Islet precursor cell (in vitro differentiated cells): ENCODE measurements at regions not wholly inside any gene's neighbourhood (a gene's known extent, or its start where the extent isn't known, plus 50 kb on each side); places are given as distances from the start of the nearest gene placed in this dataset.

Experiments used
- DNase-seq: peaks from one replicate; pipeline ENCODE4 v3.0.0-alpha.2; 2018

DNA sequence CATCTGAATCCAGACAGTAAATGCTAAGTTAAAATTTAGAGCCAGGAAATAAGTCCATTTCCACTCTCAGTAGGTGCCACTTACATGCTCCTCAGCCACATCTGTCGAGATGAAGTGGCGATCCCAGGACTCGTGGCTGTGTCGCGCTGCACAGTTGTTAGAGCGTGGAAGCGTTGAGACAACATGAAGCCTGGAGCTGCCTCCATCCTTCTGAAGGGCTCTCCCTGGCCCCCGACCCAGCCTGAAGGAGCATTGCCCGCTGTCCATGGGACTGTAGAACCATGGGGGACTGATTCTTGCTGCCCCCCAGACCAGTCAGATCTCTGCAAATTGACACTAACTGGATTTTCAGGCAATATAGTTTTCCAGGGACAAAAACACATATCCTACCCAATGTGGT is 58.9 kb downstream of the IRX1 start:
- peak; percentile 36 for DNase-seq

DNA sequence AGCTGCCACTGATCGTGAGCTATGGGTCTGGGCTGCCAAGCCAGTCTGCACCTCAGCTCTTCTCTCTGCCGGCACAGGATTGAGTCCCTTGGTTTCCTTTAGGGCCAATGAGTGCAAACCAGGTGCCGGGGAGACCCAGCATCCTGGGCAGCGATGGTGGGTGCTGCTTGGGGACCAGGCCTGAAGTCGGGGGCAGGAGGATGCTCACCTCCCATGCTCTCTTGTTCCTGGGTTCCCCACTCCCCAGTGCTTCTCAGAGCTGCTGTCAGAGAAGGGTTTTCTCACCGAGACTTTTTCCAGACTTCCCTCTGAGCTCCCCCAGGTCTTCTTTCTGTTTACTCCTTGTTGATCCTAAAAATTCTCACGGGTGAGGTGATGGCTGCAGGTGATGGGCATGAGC is 61.2 kb downstream of the IRX1 start:
- no peak for DNase-seq

DNA sequence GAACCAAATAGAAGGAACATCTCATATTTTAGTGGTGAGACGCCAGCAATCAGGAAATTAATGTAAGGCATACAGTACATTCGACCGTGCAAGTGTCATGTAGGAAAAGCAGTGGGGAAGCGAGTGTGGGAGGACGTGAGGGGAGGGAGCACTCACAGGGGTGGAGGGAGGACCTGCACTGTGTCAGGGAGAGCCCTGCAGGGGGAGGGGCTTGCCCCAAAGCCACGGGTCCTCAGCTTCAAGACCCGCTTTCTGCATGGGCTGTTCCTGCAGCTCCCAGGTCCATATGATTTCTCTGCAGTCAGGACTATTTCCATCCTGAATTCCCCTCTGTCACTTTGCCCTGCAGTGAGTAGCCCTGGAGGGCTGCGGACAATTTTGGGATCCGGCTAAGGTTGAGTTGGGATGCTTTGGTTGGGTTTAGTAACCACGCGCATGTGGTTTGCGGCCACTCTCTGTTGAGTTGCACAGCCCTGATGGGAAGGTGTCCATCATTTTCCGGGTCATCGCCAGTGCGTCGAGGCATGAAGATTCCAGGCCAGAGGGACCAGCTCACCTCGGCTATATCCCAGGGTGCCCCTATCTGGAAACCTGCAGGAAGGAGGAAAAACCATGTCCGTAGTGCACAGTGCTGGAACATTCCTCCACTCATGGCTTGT is 61.9 kb downstream of the IRX1 start:
- peak; percentile 34 for DNase-seq

DNA sequence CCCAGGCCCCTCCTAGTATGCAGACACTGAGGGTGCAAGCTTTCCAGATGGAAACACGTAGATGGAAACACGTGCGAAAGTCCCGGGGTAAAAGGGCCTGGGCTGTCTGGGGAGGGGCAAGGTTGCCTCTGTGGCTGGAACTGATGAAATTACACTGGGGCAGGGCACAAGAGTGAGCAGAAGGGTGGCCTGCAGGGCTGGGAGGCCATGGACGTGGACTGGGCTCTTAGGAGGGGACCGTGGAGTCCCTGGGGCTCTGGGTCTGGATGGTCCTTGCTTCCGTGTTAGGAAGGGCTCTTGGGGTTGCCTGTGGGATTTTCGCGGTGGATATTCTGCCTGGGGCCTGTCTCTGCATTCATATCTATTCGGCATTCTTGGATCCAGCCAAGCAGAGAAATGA is 63.3 kb downstream of the IRX1 start:
- DNase-seq: peak; percentile 29

DNA sequence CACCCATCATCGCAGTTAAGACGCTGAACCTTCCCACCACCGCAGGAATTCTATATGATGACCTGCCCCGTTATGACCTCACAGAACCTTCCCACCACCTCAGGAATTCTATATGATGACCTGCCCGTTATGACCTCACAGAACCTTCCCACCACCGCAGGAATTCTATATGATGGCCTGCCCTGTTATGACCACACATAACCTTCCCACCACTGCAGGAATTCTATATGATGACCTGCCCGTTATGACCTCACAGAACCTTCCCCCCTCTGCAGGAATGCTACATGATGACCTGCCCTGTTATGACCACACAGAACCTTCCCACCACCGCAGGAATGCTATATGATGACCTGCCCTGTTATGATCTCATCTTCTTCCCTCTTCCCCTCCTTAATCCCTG is 64.3 kb downstream of the IRX1 start:
- no peak for DNase-seq

DNA sequence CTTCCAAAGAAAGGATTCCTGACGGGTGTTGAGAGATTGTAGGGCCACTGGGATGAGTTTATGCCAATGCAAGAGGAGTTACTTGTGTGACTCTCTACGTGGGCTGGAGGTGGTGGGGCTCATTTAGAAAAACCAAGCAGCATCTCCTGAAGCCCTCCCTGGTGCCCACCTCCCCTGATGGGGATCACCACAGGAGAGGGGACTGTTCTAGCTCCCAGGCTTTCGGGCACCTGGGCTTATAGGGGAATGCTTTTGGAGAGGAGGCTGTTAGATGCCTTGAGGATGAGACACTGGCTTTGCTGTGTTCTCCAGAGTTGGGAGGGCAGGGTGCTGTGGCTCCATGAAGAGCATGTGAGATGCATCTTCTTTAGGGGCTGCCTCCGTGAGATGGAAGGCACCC is 65.0 kb downstream of the IRX1 start:
- no peak for DNase-seq

DNA sequence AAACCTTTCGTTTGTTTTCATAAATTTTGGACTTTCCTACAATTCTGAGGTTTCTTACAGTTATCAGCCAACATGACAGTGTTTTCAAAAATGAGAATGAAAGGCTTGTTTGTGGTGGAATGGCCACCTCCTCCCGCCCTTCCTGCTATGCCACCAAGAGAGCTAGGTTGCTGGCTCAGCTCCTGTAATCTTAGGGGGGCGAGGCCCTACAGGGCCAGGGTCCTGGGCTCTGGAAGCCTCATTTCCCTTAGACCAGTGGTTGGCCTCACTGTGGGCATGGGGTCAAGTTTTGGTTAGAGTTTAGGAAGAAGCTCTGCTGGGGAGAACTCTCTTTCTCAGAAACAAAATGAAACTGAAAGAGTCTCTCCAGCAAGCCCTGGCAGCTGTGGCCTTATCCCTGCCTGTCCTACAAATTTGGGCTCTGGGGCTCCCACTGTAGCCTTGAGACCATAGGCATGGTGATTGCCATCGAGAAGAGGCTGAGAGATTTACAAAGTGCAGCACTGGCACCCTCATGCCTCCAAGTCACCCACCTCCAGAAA is 66.2 kb downstream of the IRX1 start:
- DNase-seq: no peak

DNA sequence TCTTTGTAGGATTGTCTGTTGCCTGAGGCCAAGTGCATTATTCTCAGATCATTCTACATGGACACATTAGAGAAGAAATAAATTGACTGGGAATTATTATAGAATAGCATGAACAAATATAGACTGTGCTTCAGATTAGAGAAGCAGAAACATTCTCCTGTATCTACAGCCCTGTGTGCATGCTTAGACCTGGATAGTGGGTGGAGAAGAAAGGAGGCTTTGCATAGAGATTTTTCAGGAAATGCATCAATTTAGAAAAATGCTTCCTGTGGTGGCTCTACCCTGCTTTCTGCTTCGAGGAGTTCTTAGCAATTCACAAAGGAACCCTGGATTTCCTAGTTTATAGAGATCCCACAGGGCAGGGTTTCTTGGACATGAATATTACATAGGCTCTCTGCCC is 66.7 kb downstream of the IRX1 start:
- DNase-seq: no peak

DNA sequence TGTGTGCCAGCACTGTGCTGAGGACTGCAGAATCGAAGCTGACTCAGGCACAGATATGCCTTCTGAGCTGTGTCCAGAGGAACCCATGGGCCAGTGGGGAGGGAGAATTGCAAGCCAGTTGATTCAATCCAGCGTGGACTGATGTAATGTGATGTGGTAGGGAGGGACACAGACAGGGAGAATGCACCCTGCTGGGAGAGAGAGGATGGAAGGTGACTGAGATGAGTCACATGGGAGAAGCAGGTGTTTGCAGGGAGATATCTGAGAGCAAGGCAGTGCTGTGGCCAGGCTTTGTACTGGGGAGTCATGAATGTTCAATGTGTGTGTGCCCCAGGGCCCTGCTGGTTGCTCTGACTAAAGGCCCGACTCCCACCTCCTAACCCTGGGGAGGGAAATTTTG is 75.7 kb downstream of the IRX1 start:
- DNase-seq: no peak

DNA sequence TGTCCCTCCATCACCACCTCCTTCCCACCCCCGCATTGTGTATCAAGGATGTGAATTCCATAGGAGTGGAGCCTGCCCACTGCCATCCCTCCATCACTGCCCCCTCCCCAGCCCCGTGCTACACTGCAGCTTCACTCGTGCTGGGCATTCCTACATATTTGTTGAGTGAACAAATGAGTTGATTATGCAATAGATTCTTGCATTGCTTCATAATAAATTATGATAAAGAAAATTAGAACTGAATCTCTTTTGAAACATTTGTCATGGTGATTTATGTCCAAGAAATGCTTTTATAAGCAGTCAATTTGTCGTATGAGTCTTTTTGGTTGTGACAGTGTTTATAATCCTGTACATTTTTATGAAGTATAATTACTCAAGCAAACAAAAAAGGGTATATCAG is 83.2 kb downstream of the IRX1 start:
- DNase-seq: no peak

DNA sequence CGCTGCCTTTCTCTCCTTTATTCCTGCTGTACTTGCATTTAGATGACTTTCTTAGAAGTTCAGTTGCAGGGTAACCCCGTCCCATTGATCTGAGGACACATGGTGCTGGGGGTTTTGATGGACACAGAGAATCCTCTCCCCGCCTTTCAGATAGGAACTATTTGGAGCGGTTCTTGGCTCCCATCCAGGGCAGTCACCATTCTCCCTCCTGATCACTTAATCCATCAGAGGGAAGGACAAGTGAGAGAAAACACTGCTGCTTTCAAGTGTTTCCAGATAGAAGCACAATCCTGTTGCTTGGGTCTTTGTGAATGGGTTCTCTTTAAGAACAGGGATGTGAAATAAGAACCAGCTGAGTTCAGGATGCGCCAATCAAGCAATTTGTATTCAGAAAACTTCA is 85.2 kb downstream of the IRX1 start:
- no peak for DNase-seq

DNA sequence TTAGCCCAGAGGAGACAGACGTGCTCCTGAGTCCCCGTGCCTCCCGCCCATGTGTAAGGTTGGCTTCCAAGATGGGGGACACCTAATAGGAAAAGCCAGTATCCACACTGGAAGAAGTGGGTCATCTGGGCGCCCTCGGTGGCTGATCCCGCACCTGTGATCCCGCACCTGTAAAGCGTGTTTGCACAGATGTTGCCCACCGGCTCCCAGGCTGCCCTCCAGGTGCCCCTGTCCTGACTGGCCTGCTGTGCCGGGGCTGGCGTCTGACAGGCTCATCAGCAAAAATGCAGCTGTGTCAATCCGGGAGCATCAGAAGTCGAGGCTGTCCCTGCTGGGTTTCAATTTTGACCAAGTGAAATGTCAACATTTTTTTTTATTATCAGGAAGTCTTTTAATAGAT is 88.5 kb downstream of the IRX1 start:
- DNase-seq: no peak

DNA sequence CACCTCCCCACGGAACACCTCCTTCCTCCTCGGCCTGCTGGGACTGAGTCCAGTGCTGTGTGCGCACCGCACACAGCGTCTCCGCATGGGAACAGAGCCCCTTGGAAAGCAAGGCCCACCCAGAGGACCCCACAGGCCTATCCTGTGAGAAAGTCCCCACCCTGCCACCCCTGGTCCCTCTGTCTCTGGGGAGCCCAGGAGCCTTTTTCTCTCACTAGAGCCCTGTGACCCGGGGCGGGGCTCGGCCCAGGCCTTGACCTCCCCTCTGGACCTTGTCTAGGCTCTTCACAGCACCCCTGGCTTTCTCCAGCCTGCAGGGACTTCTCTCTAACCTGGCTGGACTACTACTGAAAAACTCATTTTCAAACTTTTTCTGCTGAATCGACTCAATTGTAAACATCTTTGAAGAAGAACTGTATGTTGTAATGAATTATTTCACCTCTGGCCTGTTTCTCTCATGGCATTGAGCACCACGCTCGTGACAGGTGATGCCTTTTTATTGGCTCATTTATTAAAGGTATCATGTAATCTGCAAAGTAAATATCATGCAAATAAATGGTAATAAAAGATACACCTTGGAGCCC is 89.2 kb downstream of the IRX1 start:
- DNase-seq: no peak

DNA sequence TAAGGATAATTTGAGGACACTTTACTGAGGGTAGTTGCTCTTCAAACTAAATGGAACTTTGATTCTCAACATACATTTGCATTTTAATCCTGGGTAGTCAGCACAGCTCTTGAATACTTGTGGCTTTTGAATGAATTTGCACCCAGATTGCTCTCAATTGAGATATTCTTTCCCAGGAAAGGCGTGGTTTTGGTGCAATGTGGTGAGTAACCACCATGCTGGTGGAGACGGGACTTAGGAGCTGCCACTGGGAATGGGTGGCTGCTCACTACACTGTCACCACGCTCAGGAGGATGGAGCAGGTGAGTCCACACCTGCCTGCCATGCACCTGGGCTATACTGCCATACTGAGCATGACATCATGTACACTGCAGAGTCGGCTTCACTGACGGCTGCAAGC is 99.2 kb downstream of the IRX1 start:
- DNase-seq: no peak

DNA sequence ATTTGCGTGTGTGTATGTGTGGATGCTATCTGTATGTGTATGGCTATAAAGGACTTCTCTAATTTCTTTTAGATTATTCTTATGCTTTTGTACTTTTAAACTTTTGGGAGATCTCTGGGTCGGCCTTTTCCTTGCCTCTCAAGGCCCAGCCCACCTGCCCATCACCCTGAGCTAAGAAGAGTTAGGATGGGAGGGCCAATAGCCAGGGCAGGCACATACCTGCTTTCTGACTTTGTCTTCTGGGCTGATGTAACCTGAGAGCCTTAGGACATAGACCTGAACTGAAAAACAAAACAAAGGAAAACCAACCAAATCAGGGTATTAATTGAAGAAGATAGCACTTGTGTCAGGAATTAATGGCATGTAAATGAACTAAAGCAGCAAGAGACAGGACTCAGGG is 100.2 kb downstream of the IRX1 start:
- no peak for DNase-seq

DNA sequence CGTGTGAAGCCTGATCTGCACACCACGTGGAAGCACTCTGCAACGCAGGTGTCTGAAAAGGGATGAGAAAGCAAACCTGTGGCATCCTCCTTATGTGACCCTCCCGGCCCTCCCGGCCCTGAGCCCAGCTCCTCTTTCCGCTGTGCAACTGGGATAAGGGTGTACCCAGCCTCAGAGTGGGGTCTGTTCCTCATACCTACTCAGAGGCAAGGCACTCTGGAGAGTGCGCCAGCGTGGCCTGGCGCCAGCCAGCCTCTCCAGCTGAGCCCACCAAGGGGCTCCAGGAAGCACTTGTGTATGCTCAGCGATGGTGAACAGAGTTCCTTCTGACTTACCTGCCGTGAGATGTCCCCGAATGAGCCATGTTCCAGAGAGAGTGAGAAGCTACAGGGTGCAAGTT is 102.8 kb downstream of the IRX1 start:
- DNase-seq: no peak

DNA sequence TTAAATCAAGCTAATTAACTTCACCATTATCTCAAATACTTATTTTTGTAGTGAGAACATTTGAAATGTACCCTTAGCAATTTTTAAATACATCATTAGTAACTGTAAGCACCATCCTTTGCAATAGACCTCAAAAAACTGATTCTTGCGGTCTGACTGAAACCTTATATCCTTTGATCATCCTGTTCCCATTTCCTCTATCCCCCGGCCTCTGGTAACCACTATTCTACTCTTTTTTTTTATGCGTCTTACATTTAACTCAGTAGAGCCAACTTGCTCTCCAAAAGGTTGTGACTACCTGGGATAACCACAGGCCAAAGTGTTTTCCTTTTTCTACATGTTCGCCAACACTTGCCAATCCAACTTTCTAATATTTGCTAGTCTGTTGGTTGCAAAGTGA is 106.1 kb downstream of the IRX1 start:
- no peak for DNase-seq

DNA sequence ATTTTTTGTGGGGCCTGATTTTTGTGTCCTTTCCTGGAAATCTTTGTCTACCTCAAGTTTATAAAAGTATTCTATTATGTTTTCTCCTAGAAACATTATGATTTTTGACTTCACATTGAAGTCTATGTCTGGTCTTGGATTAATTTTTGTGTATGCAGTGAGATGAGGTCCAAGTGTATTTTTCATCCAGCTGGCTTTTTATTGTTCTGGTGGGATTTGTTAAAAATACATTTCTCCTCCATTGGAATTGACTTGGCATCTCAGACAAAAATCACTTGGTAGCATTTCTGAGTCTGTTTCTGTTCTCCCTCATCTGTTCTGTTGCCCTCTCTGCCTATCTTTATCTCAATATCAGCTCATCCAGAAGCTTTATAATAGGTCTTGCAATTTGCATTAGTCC is 109.0 kb downstream of the IRX1 start:
- no peak for DNase-seq

DNA sequence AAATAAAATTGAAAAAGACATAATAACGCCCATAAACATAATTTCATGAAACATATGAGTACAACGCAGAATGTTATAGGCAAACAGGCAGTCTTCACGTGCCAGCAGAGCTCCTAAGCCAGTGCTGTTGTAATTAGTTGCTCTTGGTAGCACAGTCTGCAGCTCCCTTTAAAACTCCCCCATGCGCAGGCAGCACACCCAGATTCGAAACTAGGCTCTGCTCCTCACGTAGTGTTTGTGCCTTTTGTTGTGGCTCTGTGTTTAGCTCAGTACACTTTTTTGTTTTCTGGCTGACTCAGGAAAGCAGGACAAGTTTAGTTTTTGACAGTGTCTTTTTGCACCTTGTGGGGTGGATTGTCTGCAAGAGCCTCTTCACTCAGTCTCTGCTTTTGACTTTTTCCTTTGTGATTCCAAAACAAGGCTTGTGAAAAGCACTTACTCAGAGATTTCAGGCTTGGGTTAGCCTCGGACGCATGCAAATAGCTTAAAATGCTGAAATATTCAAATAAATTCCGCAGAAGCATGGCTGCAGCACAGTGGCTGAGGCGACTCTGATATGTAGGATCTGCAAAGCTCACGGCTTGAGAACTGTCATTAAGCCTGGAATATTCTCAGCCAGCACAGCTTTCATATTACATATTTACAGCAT is 113.6 kb downstream of the IRX1 start:
- DNase-seq: no peak

DNA sequence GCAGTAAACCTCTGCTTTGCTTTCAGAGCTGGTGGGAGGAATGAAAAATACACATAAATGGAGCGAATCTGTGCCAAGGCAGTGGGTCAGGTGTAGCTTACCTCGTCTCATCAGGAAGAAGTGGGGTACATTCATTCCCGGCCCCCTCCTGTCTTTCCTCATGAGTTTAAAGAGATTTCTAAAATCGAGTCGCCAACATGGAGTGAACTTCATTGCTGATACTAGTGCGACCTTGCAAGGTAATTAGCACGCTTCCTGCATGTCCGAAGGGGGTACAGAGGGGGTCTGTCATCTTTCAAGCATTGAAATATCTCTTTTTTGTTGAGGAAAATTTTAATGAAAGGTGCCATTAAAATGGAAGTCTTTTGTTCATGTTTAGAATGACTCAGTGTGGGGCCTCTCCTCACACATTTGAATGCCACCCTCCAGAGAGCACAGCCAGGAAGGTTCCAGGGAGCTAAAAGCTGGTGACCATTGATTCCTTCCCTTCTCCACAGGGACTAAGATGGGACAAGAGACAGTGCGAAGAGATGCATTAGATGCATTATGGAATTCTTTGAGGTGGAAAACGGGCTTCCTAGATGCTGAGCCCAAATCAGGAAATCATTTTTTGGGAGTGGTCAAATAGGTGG is 114.2 kb downstream of the IRX1 start:
- no peak for DNase-seq

DNA sequence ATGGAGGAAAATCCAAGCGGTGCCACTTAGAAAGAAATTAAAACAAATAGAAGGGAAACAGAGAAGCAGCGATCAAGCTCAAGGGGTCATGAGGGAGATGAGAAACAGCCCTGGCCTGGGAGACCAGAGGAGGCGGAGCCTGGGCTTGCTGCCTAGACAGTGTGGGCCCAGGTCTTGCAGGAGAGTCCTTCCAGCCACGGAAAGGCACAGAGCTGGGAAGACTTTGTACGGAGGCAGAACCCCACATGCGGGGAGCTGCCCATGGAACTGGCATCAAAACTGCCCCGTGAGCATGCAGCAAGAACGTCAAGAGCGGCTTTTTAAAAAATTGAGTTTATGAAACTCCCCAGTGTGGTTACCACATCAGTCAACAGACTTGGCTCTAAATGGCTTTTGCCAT is 119.4 kb downstream of the IRX1 start:
- no peak for DNase-seq

DNA sequence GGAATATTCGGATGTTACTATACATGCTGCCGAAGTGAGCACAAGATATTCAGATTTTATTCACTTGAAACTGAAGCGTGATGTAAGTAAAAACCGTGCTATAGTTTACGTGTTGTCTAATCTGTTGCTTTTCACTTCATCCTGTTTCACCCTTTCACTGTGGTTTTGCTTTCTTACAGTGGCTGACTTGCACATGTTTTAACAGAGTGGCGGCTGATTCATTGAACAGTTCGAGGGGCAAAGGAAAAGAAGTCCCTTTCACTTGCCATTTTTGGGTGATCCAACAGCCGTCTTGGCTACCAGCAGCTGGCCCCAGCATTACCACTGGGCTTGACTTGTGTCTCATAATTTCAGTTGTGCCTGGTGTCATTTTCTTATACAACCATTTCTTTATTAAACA is 134.0 kb downstream of the IRX1 start:
- no peak for DNase-seq

DNA sequence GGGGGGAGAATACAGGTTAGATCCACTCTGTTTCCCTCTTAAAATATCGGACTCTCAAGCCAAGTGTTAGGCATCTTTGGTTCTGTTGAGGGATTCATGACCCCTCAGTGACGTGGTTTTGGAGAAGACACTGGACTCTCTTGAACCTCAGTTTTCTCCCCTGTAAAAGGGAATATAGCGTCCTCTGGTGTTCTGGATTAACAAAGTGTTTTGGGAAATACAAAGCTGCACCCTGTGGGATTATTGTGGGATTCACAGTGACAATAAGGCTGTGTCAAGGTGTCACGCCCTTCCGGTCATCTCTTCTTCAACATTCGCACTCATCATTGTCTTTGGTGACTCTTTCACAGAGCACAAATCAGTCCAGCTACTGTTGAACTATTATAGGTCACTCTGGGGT is 139.0 kb downstream of the IRX1 start:
- no peak for DNase-seq

DNA sequence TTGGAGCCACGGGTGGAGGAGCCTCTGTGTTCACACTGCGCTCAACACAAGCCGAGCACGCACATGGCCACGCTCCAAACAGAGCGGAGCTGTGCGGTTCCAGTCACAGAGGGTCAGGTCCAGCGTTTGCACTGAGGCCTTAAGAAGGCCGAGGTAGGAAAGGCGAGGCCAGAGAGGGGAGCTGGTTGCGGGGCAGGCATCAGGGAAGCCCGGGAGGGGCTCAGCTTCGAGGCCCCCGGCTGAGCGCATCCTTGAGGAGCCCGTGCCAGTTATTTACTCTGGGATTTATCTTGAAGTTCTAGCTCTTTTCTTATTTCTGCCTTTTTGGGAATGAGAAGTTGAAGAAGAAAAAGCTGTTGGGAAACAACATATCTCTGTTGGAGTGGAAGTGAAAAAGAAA is 140.8 kb downstream of the IRX1 start:
- no peak for DNase-seq
